ENCODE measurements at regions not wholly inside any gene's neighbourhood (a gene's known extent, or its start where the extent isn't known, plus 50 kb on each side); places are given as distances from the start of the nearest gene placed in this dataset.

DNA sequence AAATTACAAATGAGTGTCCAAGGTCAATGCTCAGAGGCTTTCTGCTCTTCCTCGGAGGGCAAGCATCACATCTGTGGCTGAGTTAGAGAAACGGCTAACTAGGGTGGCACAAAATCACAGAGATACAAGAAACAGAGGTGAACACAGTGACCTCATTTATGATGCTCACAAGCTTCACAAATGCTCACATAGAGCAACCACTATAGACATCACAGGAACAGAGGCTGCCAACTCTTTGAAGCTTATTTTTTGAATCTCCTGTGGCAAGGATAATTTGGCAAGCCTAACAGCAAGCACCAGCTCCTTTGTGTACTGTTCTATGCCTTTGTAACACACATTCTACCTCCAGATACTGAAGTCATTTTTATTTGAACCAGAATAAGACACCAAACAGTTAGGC, 416.5 kb upstream of the DDI1 start:
- Histone ChIP-seq H3K36me3 (replicated peaks in 1 of 2; ENCODE audit: control insufficient read depth in 1 of 2, insufficient read depth in 2 of 2, low read length in 2 of 2) (no peaks in the 10 kb centered on the region), H2AFZ (ENCODE audit: insufficient read depth, low read depth, low read length, poor library complexity, severe bottlenecking) (no peak overlapping the region), H3K27me3 (ENCODE audit: control insufficient read depth in 2 of 2, insufficient read depth in 2 of 2, low read length in 2 of 2) (no peaks in the 10 kb centered on the region), H3K27ac (ENCODE audit: low read depth in 1 of 2, low read length in 2 of 2) (no peak overlapping the region), H3K4me3 (replicated peaks in 1 of 3; ENCODE audit: low read depth in 2 of 3, low read length in 3 of 3) (no peak overlapping the region), H3K79me2 (ENCODE audit: insufficient read depth, low read length) (no peaks in the 10 kb centered on the region), H3K9me3 (replicated peaks in 1 of 2; ENCODE audit: control insufficient read depth in 1 of 2, insufficient read depth in 1 of 2, low read length in 2 of 2) (no peaks in the 10 kb centered on the region), H4K20me1 (ENCODE audit: insufficient read depth, low read length) (no peaks in the 10 kb centered on the region), H3K9ac (ENCODE audit: insufficient read depth, low read length, poor library complexity, severe bottlenecking) (no peak overlapping the region), H3K4me2 (replicated peaks; ENCODE audit: extremely low read depth, low read length, poor library complexity, severe bottlenecking) (no peak overlapping the region), H3K4me1 (ENCODE audit: control insufficient read depth in 1 of 2, insufficient read depth in 2 of 2, low read length in 2 of 2) (no peaks in the 10 kb centered on the region)
- intact Hi-C loops (cut with micrococcal nuclease) = no loop called here
- H3K36me3 Mint-ChIP-seq = no peaks in the 10 kb centered on the region
- no peaks in the 10 kb centered on the region for H3K4me1 Mint-ChIP-seq
- TF ChIP-seq, protein P1, sequence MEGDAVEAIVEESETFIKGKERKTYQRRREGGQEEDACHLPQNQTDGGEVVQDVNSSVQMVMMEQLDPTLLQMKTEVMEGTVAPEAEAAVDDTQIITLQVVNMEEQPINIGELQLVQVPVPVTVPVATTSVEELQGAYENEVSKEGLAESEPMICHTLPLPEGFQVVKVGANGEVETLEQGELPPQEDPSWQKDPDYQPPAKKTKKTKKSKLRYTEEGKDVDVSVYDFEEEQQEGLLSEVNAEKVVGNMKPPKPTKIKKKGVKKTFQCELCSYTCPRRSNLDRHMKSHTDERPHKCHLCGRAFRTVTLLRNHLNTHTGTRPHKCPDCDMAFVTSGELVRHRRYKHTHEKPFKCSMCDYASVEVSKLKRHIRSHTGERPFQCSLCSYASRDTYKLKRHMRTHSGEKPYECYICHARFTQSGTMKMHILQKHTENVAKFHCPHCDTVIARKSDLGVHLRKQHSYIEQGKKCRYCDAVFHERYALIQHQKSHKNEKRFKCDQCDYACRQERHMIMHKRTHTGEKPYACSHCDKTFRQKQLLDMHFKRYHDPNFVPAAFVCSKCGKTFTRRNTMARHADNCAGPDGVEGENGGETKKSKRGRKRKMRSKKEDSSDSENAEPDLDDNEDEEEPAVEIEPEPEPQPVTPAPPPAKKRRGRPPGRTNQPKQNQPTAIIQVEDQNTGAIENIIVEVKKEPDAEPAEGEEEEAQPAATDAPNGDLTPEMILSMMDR (IDR thresholded peaks at IDR 0.05) = no peak
- 72% methylated on average over 2 of the region's 2 CpGs for WGBS (ENCODE audit: insufficient coverage)
- H3K27me3 Mint-ChIP-seq (ENCODE audit: low read depth in 3 of 3) = peaks cover 0 to 5% (median 0%) of the 10 kb centered on the region in 3 donors
- H3K9me3 Mint-ChIP-seq = no peaks in the 10 kb centered on the region
- no peak for DNase-seq
- no peak overlapping the region for H3K4me3 Mint-ChIP-seq
- H3K27ac Mint-ChIP-seq = no peak overlapping the region

DNA sequence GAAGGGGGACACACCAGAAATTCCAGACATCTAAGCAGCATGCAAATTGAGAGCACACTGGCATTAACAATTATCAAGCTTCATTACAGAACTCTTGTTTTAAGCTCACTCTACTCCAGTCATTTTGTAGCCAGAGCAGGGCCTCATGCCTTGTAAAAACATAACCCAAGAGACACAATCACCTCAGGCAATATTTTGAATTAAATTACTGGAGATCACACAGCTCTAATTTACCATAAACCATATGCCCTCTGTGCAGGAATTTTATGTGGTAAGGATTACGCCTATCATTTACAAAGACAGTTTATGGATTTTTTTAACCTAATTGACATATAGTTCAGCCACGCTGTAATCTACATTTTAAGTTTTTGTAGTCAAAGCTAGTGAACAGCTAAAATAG, 414.1 kb upstream of the DDI1 start:
- Mint-ChIP-seq H3K4me1 (no peaks in the 10 kb centered on the region), H3K4me3 (no peak overlapping the region), H3K27me3 (ENCODE audit: low read depth in 3 of 3) (peaks cover 2% of the 10 kb centered on the region in 3 donors), H3K27ac (no peak overlapping the region), H3K36me3 (no peaks in the 10 kb centered on the region), H3K9me3 (no peaks in the 10 kb centered on the region)
- Histone ChIP-seq H3K36me3 (replicated peaks in 1 of 2; ENCODE audit: control insufficient read depth in 1 of 2, insufficient read depth in 2 of 2, low read length in 2 of 2) (no peaks in the 10 kb centered on the region), H3K27ac (ENCODE audit: low read depth in 1 of 2, low read length in 2 of 2) (no peak overlapping the region), H3K79me2 (ENCODE audit: insufficient read depth, low read length) (no peaks in the 10 kb centered on the region), H2AFZ (ENCODE audit: insufficient read depth, low read depth, low read length, poor library complexity, severe bottlenecking) (no peak overlapping the region), H3K27me3 (ENCODE audit: control insufficient read depth in 2 of 2, insufficient read depth in 2 of 2, low read length in 2 of 2) (no peaks in the 10 kb centered on the region), H3K4me1 (ENCODE audit: control insufficient read depth in 1 of 2, insufficient read depth in 2 of 2, low read length in 2 of 2) (no peaks in the 10 kb centered on the region), H3K9me3 (replicated peaks in 1 of 2; ENCODE audit: control insufficient read depth in 1 of 2, insufficient read depth in 1 of 2, low read length in 2 of 2) (no peaks in the 10 kb centered on the region), H3K9ac (ENCODE audit: insufficient read depth, low read length, poor library complexity, severe bottlenecking) (no peak overlapping the region), H3K4me3 (replicated peaks in 1 of 3; ENCODE audit: low read depth in 2 of 3, low read length in 3 of 3) (no peak overlapping the region), H4K20me1 (ENCODE audit: insufficient read depth, low read length) (no peaks in the 10 kb centered on the region), H3K4me2 (replicated peaks; ENCODE audit: extremely low read depth, low read length, poor library complexity, severe bottlenecking) (no peak overlapping the region)
- intact Hi-C loops (cut with micrococcal nuclease) = no loop called here
- no CpG with 5 or more reads among the region's 2 CpGs for WGBS (ENCODE audit: insufficient coverage)
- TF ChIP-seq, protein P1 (IDR thresholded peaks at IDR 0.05) = no peak
- DNase-seq = no peak
